ENCODE measurements at regions not wholly inside any gene's neighbourhood (a gene's known extent, or its start where the extent isn't known, plus 50 kb on each side); places are given as distances from the start of the nearest gene placed in this dataset.

DNA sequence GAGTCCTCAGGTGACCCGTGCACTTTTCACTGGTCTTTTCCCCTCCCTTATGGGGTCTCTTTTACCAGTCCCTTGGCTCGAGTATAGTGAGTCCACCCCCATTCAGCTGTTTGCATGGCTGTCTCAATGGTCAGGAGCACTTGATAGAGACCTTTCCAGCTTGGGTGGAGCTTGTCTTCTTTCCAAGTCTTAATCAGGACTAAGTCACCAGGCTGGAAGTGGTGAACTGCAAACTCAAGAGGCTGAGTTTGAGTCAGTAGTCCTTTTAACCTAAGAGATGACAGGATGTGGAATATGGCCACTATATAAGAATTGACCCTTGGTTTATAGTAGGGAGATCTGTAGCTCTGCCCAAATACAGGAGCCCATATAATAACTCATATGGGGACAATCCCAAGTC lies 279.7 kb downstream of the PYDC2 start:
- TF ChIP-seq, protein P1, sequence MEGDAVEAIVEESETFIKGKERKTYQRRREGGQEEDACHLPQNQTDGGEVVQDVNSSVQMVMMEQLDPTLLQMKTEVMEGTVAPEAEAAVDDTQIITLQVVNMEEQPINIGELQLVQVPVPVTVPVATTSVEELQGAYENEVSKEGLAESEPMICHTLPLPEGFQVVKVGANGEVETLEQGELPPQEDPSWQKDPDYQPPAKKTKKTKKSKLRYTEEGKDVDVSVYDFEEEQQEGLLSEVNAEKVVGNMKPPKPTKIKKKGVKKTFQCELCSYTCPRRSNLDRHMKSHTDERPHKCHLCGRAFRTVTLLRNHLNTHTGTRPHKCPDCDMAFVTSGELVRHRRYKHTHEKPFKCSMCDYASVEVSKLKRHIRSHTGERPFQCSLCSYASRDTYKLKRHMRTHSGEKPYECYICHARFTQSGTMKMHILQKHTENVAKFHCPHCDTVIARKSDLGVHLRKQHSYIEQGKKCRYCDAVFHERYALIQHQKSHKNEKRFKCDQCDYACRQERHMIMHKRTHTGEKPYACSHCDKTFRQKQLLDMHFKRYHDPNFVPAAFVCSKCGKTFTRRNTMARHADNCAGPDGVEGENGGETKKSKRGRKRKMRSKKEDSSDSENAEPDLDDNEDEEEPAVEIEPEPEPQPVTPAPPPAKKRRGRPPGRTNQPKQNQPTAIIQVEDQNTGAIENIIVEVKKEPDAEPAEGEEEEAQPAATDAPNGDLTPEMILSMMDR (IDR thresholded peaks at IDR 0.05; ENCODE audit: insufficient read depth, low read length) = no peak
- TF ChIP-seq, protein P2, sequence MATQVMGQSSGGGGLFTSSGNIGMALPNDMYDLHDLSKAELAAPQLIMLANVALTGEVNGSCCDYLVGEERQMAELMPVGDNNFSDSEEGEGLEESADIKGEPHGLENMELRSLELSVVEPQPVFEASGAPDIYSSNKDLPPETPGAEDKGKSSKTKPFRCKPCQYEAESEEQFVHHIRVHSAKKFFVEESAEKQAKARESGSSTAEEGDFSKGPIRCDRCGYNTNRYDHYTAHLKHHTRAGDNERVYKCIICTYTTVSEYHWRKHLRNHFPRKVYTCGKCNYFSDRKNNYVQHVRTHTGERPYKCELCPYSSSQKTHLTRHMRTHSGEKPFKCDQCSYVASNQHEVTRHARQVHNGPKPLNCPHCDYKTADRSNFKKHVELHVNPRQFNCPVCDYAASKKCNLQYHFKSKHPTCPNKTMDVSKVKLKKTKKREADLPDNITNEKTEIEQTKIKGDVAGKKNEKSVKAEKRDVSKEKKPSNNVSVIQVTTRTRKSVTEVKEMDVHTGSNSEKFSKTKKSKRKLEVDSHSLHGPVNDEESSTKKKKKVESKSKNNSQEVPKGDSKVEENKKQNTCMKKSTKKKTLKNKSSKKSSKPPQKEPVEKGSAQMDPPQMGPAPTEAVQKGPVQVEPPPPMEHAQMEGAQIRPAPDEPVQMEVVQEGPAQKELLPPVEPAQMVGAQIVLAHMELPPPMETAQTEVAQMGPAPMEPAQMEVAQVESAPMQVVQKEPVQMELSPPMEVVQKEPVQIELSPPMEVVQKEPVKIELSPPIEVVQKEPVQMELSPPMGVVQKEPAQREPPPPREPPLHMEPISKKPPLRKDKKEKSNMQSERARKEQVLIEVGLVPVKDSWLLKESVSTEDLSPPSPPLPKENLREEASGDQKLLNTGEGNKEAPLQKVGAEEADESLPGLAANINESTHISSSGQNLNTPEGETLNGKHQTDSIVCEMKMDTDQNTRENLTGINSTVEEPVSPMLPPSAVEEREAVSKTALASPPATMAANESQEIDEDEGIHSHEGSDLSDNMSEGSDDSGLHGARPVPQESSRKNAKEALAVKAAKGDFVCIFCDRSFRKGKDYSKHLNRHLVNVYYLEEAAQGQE (IDR thresholded peaks at IDR 0.05; ENCODE audit: insufficient replicate concordance, low read depth) = no peak
- TF ChIP-seq POLR2AphosphoS5 (IDR thresholded peaks at IDR 0.05; ENCODE audit: low read depth) (no peak), GABPA (IDR thresholded peaks at IDR 0.05; ENCODE audit: low read depth) (no peak), SPI1 (IDR thresholded peaks at IDR 0.05; ENCODE audit: borderline replicate concordance, low read depth) (no peak)
